IPS DF 4.7 (cell line): ENCODE measurements at regions not wholly inside any gene's neighbourhood (a gene's known extent, or its start where the extent isn't known, plus 50 kb on each side); places are given as distances from the start of the nearest gene placed in this dataset.

ENCODE experiments used
- DNase-seq: peaks from one replicate; pipeline ENCODE4 v3.0.0-alpha.2; 2013; ENCODE audit warnings: low spot score; ENCODE audit errors: extremely low read depth

DNA sequence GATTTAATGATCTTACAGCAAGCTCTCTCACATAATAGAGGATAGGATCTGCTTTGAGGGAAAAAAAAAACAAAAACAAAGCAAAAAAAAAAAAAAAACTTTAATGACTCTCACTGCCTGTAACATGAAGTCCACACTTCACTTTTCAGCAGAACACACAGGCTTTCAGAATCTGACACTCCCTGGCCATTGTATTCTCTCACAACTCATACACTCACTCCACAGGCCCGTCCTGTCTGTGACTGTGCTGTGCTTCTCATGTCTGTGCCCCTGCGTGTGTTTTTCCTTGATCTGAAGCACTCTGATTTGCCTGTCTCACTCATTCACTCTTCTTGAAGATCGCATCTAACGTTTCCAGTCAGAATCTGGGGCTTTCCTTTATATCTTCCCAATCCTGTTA, 460.8 kb downstream of the TMA16 start:
- DNase-seq: no peak

DNA sequence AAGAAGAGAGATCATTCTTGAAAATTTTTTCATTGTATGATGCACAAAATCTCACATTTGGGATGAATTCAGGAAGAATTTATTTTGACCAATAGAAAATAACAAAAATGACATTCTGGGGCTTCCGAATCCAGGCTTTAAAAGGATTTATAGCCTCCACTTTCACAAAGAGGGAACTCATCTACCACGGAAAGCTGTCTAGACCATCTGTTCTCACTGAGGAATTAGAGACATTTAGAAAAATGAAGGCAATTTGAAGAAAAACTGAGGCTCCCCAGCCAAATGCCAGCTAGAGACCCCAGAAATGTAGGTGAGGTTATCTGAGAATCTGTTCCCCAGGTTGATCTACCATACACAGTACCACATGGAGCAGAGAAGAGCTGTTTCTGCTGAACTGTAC, 464.3 kb downstream of the TMA16 start:
- DNase-seq: no peak

DNA sequence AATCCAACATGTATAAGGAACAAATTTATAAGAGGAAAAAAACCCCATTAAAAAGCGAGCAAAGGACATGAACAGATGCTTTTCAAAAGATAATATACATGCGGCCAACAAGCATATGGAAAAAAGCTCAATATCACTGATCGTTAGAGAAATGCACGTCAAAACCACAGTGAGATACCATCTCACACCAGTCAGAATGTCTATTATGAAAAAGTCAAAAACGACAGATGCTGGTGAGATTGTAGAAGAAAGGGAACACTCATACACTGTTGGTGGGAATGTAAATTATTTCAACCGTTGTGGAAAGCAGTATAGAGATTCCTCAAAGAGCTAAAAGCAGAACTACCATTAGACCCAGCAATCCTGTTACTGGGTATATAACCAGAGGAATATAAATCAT, 465.4 kb downstream of the TMA16 start:
- DNase-seq: no peak

DNA sequence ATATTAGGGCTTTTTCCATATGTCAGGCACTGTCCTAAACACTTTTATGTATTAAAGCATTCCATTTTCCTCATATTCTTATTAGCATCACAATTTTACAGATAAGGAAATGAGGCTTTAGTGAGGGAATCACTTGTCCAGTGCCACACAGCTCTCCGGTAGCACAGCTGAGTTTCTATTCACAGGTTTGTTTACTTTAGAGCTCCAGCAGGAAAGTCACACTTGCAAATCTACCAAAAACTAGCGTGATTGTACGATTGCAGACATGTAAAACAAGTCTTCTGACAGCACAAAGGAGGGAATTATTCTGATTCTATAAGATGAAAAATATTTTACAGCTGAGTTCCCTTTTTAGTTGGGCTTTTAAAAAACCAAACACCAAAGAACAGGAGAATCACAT, 472.1 kb downstream of the TMA16 start:
- no peak for DNase-seq

DNA sequence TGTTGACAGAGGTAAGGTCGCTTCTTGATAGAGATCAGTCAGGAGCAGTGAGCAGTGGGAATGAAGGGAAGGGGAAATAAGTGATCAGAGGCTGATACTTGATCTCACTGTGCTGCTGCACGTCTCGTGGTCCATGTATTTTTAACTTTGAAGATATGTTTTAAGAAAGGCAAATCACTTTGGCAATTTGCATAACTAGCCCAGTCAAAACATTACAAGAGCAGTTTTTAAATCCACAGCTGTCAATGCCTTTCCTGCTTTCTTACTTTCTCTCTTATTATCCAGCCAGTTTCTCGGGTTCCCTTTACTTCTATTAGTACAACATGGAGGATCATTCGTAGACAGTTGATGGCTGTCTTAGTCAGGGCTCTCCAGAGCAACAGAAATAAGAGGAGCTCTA, 472.8 kb downstream of the TMA16 start:
- DNase-seq: no peak

DNA sequence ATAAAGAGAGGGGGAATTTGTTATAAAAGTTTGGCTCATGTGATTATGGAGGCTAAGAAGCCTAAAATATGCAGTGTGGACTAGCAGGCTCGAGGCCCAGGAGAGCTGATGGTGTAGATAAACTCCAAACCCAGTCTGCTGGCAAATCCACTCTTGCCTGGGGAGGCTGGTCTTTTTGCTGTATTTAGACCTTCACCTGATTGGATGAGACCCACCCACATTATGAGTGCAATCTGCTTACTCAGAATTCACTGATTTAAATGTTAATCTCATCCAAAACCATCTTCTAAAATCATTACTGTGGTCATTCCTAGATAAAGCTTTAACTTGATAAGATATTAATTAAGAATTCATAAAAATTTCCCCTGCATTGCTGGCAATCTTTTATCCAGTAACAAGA, 473.2 kb downstream of the TMA16 start:
- no peak for DNase-seq

DNA sequence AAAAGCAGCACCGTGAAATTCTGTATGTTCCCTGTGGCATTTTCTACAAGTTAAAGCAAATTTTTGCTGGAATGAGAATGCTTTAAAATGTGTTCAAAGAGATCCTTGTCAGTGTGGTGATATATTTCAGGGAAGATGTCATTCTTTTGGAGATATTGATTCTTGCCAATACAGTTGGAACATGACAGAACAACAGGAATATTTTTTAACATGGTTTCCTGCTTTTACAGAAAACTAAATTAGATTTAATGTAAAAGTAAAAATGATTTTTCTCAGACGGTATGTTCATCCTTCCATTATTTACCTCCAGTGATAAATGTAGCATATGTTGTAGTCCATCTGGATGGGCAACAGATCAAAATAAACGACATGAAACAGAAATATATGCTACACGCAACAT, 474.8 kb downstream of the TMA16 start:
- no peak for DNase-seq

DNA sequence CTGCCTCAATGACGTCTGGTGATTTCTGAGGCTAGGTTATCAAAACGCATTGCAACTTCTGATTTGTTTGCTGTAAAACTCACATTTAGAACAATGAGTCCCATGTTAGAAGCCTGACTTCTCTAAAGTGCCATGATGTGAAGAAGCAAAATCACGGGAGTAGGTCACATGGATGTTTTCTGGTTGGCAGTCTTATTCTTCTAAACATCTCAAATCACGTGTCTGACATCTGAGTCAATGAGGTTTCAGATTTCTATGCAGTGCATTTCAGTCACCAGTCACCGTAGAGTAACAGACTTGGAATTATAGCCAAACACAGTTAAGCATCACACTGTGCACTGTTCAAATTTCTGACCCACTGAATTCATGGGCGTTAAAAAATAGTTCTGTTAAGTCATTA, 482.1 kb downstream of the TMA16 start:
- DNase-seq: no peak

DNA sequence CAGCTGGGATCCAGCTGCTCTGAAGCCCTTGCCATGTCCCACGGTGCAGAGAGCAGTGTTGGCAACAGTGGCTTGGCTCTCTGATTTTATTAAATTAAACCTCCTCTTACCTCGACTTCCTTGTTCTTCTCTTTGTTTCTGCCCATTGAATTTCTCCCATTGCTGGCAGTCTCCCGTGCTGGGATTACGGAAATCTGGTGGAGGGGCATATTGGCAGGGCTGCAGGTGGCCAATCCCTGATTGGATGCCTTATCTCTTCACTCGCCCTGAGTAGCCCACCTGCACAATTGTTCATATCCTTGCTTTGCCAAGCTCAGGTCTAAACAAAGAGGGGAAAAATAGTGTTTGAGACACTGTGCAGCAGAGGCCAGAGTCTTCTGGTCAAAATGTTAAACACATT, 493.9 kb downstream of the TMA16 start:
- DNase-seq: no peak

DNA sequence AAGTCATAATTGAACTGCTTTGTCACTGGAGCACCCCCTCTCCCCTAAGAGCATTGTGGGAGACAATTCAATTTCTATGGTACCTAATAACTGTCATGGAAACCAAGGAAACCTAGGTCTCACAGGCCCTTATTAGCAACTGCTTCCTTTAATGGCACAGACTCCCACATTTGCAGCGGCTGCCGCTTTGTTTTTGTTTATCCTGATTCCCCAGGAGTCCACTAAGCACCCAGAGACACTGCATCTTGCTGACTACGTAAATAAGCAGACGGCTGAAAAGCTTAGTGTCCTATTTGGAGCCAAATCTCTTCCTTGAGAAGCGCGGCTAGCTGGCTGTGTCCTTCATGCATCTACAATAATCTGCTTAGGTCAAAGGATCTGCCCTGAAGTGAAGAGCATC, 494.4 kb downstream of the TMA16 start:
- no peak for DNase-seq

DNA sequence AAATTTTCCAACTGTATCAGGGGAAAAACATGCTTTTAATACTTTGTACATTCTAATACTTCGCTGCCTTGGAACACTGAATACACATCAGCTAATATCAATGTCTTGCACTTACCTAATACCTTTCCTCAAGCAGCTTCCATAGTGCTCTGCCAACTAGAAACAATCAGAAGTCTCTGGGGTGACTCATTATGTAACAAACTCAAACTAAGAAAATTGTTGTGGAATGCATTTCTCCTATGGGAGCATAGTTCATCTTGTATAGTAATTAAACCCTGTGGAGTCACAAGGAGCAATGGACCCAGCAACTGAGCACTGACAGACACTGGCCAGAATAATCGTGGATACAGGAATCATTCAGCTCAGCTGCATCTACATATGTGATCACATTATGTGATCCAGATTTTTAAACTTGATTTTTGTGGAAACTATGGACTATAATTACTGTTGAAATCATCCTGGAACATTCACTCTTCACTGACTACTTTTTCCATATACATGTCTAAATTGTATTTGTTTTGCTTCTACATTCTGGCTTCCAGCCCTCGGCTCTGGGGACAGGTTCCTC, 496.9 kb downstream of the TMA16 start:
- no peak for DNase-seq

DNA sequence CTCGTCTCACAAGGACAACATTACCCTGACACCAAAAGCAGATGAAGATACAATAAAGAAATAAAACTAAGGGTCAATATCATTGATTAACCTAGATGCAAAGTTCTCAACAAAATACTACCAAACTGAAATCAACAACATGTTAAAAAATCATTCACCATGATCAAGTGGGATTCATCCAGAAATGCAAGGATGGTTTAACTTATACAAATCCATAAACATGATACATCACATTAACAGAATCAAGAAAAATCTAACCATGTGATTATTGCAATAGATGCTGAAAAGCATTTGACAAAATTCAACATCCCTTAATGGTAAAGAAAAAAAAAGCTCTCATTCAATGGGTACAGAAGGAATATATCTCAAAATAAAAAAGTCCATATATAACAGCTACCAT, 514.9 kb downstream of the TMA16 start:
- no peak for DNase-seq

DNA sequence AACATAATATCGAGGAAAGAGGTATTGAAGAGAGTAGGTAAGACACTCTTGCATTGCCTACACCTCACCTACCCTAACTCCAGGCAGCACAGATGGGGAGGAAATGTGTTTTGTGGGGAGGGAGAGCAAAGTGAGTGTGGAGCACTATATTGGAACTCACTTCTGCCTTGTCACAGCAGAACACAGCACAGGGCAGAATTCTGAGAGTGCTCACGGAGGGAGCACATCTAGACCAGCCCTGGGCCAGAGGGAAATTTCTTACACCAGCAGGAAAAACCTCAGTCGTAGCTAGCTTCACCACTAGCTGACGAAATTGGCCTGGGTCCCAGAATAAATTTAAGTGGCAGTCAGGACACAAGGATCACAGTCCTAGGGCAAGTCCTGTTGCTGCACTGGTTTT, 517.3 kb downstream of the TMA16 start:
- no peak for DNase-seq

DNA sequence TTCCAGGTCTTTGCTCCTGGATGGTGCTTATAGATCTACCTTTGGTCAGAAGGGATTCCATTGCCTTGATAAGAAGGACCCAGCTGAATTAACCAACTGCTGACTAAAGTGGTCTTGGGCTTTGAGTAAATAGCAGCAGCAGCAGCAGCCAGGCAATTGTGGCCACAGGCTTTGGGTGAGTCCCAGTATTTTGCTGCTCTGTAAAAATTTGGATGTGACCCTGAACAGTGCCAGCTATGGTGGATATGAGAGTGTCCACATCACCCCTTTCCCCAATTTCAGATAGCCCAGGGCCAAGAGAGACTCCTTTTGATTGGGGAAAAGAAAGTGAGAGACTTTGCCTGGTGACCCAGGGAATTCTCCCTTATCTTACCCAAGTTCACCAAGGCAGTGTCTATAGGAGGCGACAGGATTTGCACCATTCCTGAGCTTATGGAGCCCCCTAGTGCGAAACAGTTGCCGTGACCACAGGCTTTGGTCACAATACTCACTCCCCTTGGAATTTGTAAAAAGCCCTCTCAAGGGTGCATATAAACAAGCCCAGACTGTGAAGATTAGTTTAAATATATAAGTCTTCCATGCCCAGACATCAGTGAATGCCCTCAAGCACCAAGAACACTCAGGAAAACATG, 518.0 kb downstream of the TMA16 start:
- no peak for DNase-seq

DNA sequence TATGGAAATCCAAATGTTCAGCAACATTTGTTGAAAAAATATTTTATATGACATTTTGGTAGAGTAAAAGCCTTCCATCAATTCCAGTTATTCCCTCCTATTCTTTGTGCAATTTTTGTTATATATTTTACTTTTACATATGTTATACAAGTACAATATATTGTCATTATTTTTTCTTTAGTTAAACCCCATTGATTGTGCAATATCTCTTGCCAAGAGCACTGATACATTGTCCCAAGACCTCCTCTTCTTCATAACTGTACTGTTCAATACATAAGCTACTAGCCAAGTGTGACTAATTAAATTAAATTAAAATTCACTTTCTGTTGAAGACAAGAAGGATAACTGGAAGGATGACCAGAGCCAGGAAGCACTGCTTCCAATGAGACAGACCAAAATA, 527.5 kb downstream of the TMA16 start:
- DNase-seq: no peak

DNA sequence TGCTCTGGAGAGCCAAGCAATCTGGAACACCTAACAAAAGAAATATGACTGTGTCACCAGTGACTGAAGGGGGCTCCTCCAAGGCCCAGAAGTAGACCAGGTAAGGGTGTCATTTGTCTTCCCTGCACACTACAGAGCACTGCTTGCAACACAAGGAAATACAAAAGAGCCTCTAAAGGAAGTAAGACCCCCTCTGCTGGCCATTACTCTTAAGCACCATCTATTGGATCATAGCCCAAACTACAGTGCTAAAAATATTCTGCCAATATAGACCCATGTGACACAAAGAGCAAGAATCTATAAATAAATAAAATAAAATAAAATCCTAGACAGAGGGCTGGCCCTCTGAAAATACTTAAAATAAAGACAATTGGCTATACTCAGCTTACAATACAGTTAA, 528.7 kb downstream of the TMA16 start:
- DNase-seq: no peak

DNA sequence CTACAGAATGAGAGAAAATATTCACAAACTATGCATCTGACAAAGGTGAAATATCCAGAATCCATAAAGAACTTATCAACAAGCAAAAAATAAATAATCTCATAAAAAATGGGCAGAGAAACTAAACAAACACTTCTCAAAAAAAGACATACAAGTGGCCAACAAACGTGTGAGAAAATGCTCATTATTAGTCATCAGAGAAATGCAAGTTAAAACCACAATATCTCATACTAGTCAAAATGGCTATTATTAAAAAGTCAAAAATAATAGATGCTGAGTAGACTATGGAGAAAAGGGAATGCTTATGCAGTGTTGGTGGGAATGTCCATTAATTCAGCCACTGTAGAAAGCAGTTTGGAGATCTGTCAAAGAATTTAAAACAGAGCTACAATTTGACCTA, 533.3 kb downstream of the TMA16 start:
- DNase-seq: no peak

DNA sequence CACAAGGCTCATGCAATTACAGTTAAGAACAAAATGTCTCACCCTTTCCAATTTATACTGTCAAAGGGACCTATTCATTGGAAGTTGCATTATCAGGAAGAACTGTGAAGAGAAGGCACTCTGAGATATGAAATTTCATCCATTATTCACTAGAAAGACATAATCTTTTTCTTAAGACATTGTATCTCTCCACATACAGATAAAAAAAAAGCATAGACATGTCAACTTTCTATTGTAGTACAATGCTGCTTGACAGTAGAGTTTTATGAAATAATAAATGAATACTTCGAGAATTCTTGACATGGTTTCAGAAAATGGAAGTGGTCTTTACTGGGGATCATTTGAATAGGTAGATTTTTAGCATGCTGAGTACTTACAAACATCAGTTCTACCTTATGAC, 545.0 kb downstream of the TMA16 start:
- no peak for DNase-seq

DNA sequence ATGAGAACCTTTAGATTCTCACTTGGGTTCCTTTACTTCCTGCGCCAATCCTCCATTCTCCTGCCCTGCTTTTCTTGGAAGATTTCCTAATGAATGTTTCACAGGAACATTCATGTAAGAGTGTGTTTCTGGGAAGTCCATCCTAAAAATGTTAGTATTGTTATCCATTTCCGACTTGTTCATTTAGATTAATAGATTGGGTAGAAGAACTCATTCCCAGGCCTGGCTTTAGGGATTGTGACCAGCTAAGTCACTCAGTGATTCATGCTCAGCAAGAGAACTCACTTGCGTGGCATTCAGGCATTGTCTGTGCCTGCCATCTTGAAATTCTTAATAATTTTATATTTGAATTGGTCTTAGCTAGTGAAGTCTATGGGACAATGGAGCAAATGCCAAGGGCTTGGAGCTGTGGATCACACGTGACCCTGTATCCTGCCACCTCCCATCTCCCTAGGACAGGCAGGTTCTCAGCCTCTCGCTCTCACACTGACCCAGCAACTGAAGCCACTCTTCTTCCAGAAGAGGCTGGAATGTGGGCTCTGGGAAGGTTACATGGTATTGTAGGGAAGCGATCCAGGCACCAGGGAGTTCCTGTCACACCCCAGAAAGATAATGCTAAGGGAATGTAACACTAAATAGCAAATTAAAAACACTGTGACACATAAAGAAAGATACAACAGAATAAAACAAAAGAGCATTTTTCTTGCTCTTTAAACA, 562.1 kb downstream of the TMA16 start:
- no peak for DNase-seq

DNA sequence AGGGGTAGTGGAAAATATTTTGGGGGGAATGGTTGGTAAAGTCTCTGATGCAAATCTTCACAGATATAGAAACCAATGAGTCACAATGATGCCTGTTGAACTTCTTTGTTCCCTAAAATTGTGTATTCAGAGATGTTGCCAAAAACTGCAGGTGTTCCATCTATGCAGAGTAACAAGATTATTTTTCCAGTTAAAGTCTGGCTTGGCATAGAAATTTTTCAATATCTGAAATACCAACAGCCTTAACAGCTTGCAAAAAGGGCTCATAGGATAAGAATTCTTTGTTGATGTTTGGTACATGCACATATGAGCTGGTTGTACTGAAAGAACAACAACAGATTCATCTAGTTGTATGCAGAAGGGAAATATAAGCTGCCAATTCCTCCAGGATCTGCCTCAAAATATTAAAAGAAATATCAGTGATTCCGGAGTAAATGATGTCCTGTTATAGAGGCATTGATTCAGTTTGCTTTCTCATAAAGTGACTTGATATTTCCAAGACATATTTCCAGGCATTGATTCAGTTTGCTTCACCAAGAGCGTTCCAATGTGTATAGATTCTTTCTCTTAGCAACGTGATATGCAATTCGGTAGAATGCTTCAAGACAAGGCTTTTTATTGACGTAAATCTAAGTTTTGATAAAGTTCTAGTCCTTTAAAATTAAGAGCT, 564.4 kb downstream of the TMA16 start:
- no peak for DNase-seq

DNA sequence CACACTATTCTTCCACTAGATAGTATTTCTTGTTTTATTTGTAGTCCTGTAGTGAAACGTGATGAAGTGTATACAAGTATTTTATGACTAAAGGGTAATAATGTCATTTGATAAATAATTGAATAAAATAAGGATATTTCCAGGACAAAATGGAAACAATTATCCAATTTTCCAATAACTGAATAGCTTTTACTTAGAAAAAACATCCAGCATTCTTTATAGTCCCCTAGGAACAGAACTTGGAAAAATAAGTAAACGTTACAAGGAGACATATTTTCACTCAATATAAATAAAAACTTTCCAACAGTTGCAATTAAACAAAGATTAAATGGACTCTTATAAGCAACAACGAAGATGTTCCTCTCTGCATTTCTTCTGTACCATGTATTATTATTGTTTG, 566.0 kb downstream of the TMA16 start:
- DNase-seq: no peak

DNA sequence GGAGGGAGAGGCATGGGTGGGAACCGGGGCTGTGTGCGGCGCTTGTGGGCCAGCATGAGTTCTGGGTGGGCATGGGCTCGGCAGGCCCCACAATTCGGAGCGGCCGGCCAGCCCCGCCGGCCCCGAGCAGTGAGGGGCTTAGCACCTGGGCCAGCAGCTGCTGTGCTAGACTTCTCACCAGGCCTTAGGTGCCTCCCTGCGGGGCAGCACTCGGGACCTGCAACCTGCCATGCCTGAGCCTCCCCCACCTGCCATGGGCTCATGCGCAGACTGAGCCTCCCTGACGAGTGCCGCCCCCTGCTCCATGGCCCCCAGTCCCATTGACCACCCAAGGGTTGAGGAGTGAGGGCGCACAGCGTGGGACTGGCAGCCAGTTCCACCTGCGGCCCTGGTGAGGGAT, 573.9 kb downstream of the TMA16 start:
- DNase-seq: no peak

DNA sequence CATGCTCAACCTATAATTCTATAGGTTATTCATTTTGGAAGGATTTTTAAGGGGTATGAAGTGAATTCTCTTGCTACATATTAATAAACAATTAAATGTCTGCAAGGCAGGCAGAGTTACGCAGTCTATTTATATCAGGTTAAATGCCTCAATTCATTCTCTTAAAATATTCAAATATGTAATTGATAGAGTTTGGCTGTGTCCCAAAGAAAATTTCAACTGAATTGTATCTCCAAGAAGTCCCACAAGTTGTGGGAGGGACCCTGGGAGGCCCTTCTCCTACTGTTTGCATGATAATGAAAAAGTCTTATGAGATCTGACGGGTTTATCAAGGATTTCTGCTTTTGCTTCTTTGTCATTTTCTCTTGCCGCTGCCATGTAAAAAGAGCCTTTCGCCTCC, 576.1 kb downstream of the TMA16 start:
- no peak for DNase-seq
